Ovary (tissue), 7 donors: ENCODE measurements at regions not wholly inside any gene's neighbourhood (a gene's known extent, or its start where the extent isn't known, plus 50 kb on each side); places are given as distances from the start of the nearest gene placed in this dataset.

Source experiments
- DNase-seq, 5 donors: peaks; one replicate each; pipeline ENCODE4 v3.0.0-alpha.2; 2019 to 2020
- H3K27ac ChIP-seq, 2 donors: fragments of 200-600 bp; one replicate each; pipeline versions ENCODE4 v1.5.1 to v1.8.0; 2019 to 2022
- H3K27me3 ChIP-seq: fragments of 200-600 bp; one replicate; pipeline ENCODE4 v1.8.0; 2022
- H3K36me3 ChIP-seq: fragments of 200-600 bp; sonication (generic); one replicate; pipeline ENCODE4 v1.5.1; 2019
- H3K4me1 ChIP-seq: one replicate; pipeline ENCODE4 v1.8.1; 2013; ENCODE audit warnings: mild to moderate bottlenecking, moderate library complexity; ENCODE audit not compliant: insufficient read depth
- H3K4me3 ChIP-seq: fragments of 200-600 bp; sonication (generic); one replicate; pipeline ENCODE4 v1.5.1; 2017
- H3K9me3 ChIP-seq, 2 donors: fragments of 200-600 bp in 1 of 2; sonication (generic) in 1 of 2; one replicate each; pipeline versions ENCODE4 v1.5.1 to v1.8.1; 2013 to 2019; ENCODE audit warnings: mild to moderate bottlenecking in 1 of 2, moderate library complexity in 1 of 2
- CTCF ChIP-seq, 3 donors: fragments of 450-650 bp in 2 of 3; fragments of 200-600 bp in 1 of 3; IDR thresholded peaks; one replicate each; pipeline versions ENCODE4 v1.5.1 to v1.8.0; 2016 to 2022; ENCODE audit warnings: antibody characterized with exemption in 3 of 3, mild to moderate bottlenecking in 1 of 3
- EP300 ChIP-seq: sonication (generic); formaldehyde crosslinking; IDR thresholded peaks from one replicate; pipeline ENCODE4 v1.6.1; 2017; ENCODE audit warnings: antibody characterized with exemption
- POLR2A ChIP-seq: fragments of 450-650 bp; IDR thresholded peaks from one replicate; pipeline ENCODE4 v1.6.1; 2017; ENCODE audit warnings: antibody characterized with exemption, mild to moderate bottlenecking, moderate library complexity
- WGBS, 3 donors: extraction: QIAGEN DNeasy Blood & Tissue Kit in 1 of 3; methylation state at CpG; one replicate each; pipeline versions ENCODE4 v1.1.5 to v1.1.7; 2013 to 2017; 5-methylcytosine and 5-hydroxymethylcytosine counted together
- intact Hi-C, 4 donors: fragments of 100-400 bp; cut with DNase I; formaldehyde crosslinking; loops; one replicate each; pipeline versions ENCODE4 v1.11.0 to v1.15.1; 2022 to 2023
- donor health status: DM: no; HTN: no; CAD: no; lungs with moderate emphysema.
- donor health status: DM: no; HTN: no; CAD: no.
- donor health status: Bipolar disorder and iron deficiency.
- donor health status: DM: no; HTN: no; CAD: no.
- donor health status: DM: yes; HTN: yes; CAD: no.

DNA sequence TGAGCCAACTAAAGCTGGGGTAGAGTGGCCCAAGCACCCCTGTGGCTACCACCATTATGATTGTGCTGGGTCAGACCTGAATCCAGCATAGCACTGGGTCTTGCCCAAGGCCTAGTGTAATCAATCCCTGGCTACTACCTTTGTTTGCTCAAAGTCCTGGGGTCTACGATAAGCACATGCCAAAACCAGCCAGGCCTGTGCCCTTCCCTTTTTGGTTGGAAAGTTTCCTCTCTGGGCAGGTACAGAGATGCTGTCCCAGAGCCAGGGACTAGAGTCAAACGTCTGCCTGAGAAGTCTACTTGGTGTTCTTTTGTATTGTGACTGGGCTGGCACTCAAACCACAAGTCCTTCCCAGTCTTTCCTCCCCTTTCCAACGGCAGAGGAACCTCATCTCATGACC, 371.5 kb upstream of the MAGEC2 start:
- intact Hi-C loops = no loop called here

GRCh38 chrX:142549923-142550322, 344.8 kb upstream of the MAGEC2 start:
- WGBS, 3 donors = 21 to 34% (median 29%) methylated on average over 3 of the region's 3 CpGs
- no peaks in the 10 kb centered on the region for H3K27me3 ChIP-seq
- no peaks in the 10 kb centered on the region for H3K4me1 ChIP-seq
- no peak overlapping the region for H3K27ac ChIP-seq
- DNase-seq = no peak
- TF ChIP-seq POLR2A (no peak), CTCF (IDR thresholded peaks at IDR 0.05) (no peak), EP300 (no peak)
- no peaks in the 10 kb centered on the region for H3K9me3 ChIP-seq
- no peaks in the 10 kb centered on the region for H3K36me3 ChIP-seq
- intact Hi-C loops = no loop called here
- H3K4me3 ChIP-seq = no peak overlapping the region

More for the DNA sequence above, 371.5 kb upstream of the MAGEC2 start:
- no peak for DNase-seq
- no peak for TF ChIP-seq EP300
- TF ChIP-seq CTCF (IDR thresholded peaks at IDR 0.05) = no peak
- TF ChIP-seq POLR2A = no peak
- 41 to 47% (median 42%) methylated on average over 3 of the region's 3 CpGs for WGBS, 3 donors
- H3K27ac ChIP-seq = no peak overlapping the region
- H3K4me1 ChIP-seq = no peaks in the 10 kb centered on the region
- no peaks in the 10 kb centered on the region for H3K36me3 ChIP-seq
- H3K9me3 ChIP-seq = no peaks in the 10 kb centered on the region
- no peaks in the 10 kb centered on the region for H3K27me3 ChIP-seq
- H3K4me3 ChIP-seq = no peak overlapping the region

GRCh38 chrX:142505839-142506238, 300.7 kb upstream of the MAGEC2 start:
- H3K4me1 ChIP-seq = no peaks in the 10 kb centered on the region
- no peaks in the 10 kb centered on the region for H3K27me3 ChIP-seq
- no peaks in the 10 kb centered on the region for H3K9me3 ChIP-seq
- no peak overlapping the region for H3K4me3 ChIP-seq
- no peaks in the 10 kb centered on the region for H3K36me3 ChIP-seq
- no peak for DNase-seq
- intact Hi-C loops = no loop called here
- no peak overlapping the region for H3K27ac ChIP-seq
- WGBS, 3 donors = 46 to 65% (median 60%) methylated on average over 3 of the region's 3 CpGs
- TF ChIP-seq EP300 (no peak), CTCF (IDR thresholded peaks at IDR 0.05) (no peak), POLR2A (no peak)

- H3K36me3 ChIP-seq = no peaks in the 10 kb centered on the region
- H3K27me3 ChIP-seq = no peaks in the 10 kb centered on the region
- 64 to 67% (median 66%) methylated on average over 5 of the region's 5 CpGs for WGBS, 3 donors
- no peaks in the 10 kb centered on the region for H3K9me3 ChIP-seq
- TF ChIP-seq EP300 (no peak), CTCF (IDR thresholded peaks at IDR 0.05) (no peak), POLR2A (no peak)
- no peak overlapping the region for H3K27ac ChIP-seq
- H3K4me3 ChIP-seq = no peak overlapping the region
- DNase-seq = no peak
- intact Hi-C loops = no loop called here
- H3K4me1 ChIP-seq = no peaks in the 10 kb centered on the region
These were observed 299.0 kb upstream of the MAGEC2 start for GRCh38 chrX:142503967-142504643.
